GM10248 (cell line): ENCODE measurements at regions not wholly inside any gene's neighbourhood (a gene's known extent, or its start where the extent isn't known, plus 50 kb on each side); places are given as distances from the start of the nearest gene placed in this dataset.

Experiments used
- CTCF ChIA-PET: fragments of 300-600 bp; sonication (Branson Sonifier 250); formaldehyde crosslinking; extraction: SDS; loops from one replicate; lab custom pipeline; 2021; ENCODE audit warnings: antibody characterized with exemption; lab: Yijun Ruan, JAX
- POLR2A ChIA-PET: fragments of 350-650 bp; sonication (Branson Sonifier 250); formaldehyde crosslinking; extraction: SDS; loops from one replicate; lab custom pipeline; 2020; ENCODE audit warnings: antibody characterized with exemption; lab: Yijun Ruan, JAX
- DNase-seq: peaks from one replicate; pipeline ENCODE4 v3.0.0; 2012; ENCODE audit errors: extremely low spot score
- CTCF ChIP-seq: IDR thresholded peaks from 2 replicates; pipeline ENCODE4 v1.5.1; 2012; ENCODE audit warnings: mild to moderate bottlenecking, low read depth; ENCODE audit errors: extremely low read depth, missing control alignments, control extremely low read depth

GRCh38 chr1:4944911-4945310, 290.5 kb downstream of the AJAP1 start:
- no peak for TF ChIP-seq CTCF
- POLR2A ChIA-PET: no interaction called here
- no peak for DNase-seq
- CTCF ChIA-PET: interaction anchor here (0.8 kb wide), 1 partner anchor 12 kb away, joined by 3 read pairs; no protein-coding TSS in a partner anchor

- CTCF ChIA-PET: interaction anchor here (0.8 kb wide), 1 partner anchor 13 kb away, joined by 3 read pairs; no protein-coding TSS in a partner anchor
- no peak for DNase-seq
- POLR2A ChIA-PET: no interaction called here
- no peak for TF ChIP-seq CTCF
Measured at GRCh38 chr1:4944072-4944471, 289.7 kb downstream of the AJAP1 start.

- DNase-seq: no peak
- CTCF ChIA-PET: no interaction called here
- POLR2A ChIA-PET: no interaction called here
- TF ChIP-seq CTCF: no peak
Measured at GRCh38 chr1:4939266-4939665, 284.9 kb downstream of the AJAP1 start.

GRCh38 chr1:4937876-4938534, 283.6 kb downstream of the AJAP1 start:
- no peak for DNase-seq
- TF ChIP-seq CTCF: no peak
- CTCF ChIA-PET: interaction anchor here (1.1 kb wide), 1 partner anchor 28 kb away, joined by 3 read pairs; no protein-coding TSS in a partner anchor
- POLR2A ChIA-PET: no interaction called here

GRCh38 chr1:4935807-4936206, 281.4 kb downstream of the AJAP1 start:
- TF ChIP-seq CTCF: no peak
- no peak for DNase-seq
- ChIA-PET CTCF (no interaction called here), POLR2A (no interaction called here)

- ChIA-PET POLR2A (no interaction called here), CTCF (no interaction called here)
- no peak for DNase-seq
- no peak for TF ChIP-seq CTCF
Measured at GRCh38 chr1:4933232-4933631, 278.8 kb downstream of the AJAP1 start.
